Psoas muscle (tissue), 7 donors: ENCODE measurements at regions not wholly inside any gene's neighbourhood (a gene's known extent, or its start where the extent isn't known, plus 50 kb on each side); places are given as distances from the start of the nearest gene placed in this dataset.

Experiments used
- ATAC-seq, 4 donors: fragments of 200-7000 bp; cut with Tn5 transposase; one replicate each; pipeline ENCODE4 v1.9.1; 2020; ENCODE audit warnings: moderate library complexity in 3 of 4, mild to moderate bottlenecking in 2 of 4
- DNase-seq, 2 donors: peaks; one replicate each; pipeline ENCODE4 v3.0.0-alpha.2; 2020
- H3K27ac ChIP-seq: fragments of 200-600 bp; one replicate; pipeline ENCODE4 v1.8.0; 2022
- H3K27me3 ChIP-seq, 3 donors: fragments of 200-600 bp in 1 of 3; one replicate each; pipeline versions ENCODE4 v1.6.1 to v1.8.0; 2013 to 2022; ENCODE audit warnings: low read length in 2 of 3, mild to moderate bottlenecking in 2 of 3, moderate library complexity in 1 of 3; ENCODE audit not compliant: insufficient read depth in 3 of 3
- H3K36me3 ChIP-seq, 2 donors: fragments of 200-600 bp in 1 of 2; one replicate each; pipeline versions ENCODE4 v1.6.1 to v1.8.0; 2013 to 2022; ENCODE audit warnings: low read depth in 1 of 2, mild to moderate bottlenecking in 1 of 2, moderate library complexity in 1 of 2; ENCODE audit not compliant: insufficient read depth in 1 of 2
- H3K4me1 ChIP-seq: fragments of 200-600 bp; one replicate; pipeline ENCODE4 v1.8.0; 2022
- H3K4me3 ChIP-seq: fragments of 200-600 bp; one replicate; pipeline ENCODE4 v1.8.0; 2022; ENCODE audit warnings: mild to moderate bottlenecking
- H3K9me3 ChIP-seq: fragments of 200-600 bp; one replicate; pipeline ENCODE4 v1.8.0; 2022
- CTCF ChIP-seq: fragments of 200-600 bp; IDR thresholded peaks from one replicate; pipeline ENCODE4 v1.8.0; 2022; ENCODE audit warnings: antibody characterized with exemption
- WGBS, 3 donors: extraction: QIAGEN DNeasy Blood & Tissue Kit; methylation state at CpG; one replicate each; pipeline versions ENCODE4 v1.1.6 to v1.1.7; 2013; 5-methylcytosine and 5-hydroxymethylcytosine counted together
- intact Hi-C, 2 donors: fragments of 100-400 bp; cut with DNase I; formaldehyde crosslinking; loops; one replicate each; pipeline versions ENCODE4 v1.11.0 to v1.14.2; 2022
- donor health status: healthy with polysubstance abuse.
- donor health status: DM: no; HTN: no; CAD: no; lungs with moderate emphysema.
- donor health status: Bipolar disorder and iron deficiency.
- donor health status: healthy.
- donor health status: DM: yes; HTN: yes; CAD: no.
- donor health status: DM: no; HTN: no; CAD: no.
- donor health status: DM: yes; HTN: yes; CAD: no.

- H3K4me1 ChIP-seq, result no peaks in the 10 kb centered on the region
- H3K27ac ChIP-seq, result no peak overlapping the region
- DNase-seq, result no peak
- no peak overlapping the region for H3K4me3 ChIP-seq
- ATAC-seq, result peak in 2 of 4 donors; percentile 17 to 67
- H3K27me3 ChIP-seq, result no peaks in the 10 kb centered on the region
- H3K9me3 ChIP-seq, result no peaks in the 10 kb centered on the region
- H3K36me3 ChIP-seq, result no peaks in the 10 kb centered on the region
- intact Hi-C loops, result no loop called here
- no peak for TF ChIP-seq CTCF
- WGBS, 3 donors, result 52 to 57% (median 55%) methylated on average over 4 of the region's 4 CpGs
Measured at GRCh38 chr2:234422273-234422732, 74.6 kb downstream of the ARL4C start.

- Histone ChIP-seq H3K36me3 (no peaks in the 10 kb centered on the region), H3K9me3 (no peaks in the 10 kb centered on the region), H3K4me1 (no peaks in the 10 kb centered on the region), H3K27me3 (no peaks in the 10 kb centered on the region), H3K27ac (no peak overlapping the region), H3K4me3 (no peak overlapping the region)
- WGBS, 3 donors, result 51 to 72% (median 61%) methylated on average over 2 of the region's 2 CpGs
- no peak for TF ChIP-seq CTCF
- DNase-seq (no peak), ATAC-seq (no peak)
- intact Hi-C loops, result no loop called here
Measured at GRCh38 chr2:234420408-234420807, 76.5 kb downstream of the ARL4C start.

DNA sequence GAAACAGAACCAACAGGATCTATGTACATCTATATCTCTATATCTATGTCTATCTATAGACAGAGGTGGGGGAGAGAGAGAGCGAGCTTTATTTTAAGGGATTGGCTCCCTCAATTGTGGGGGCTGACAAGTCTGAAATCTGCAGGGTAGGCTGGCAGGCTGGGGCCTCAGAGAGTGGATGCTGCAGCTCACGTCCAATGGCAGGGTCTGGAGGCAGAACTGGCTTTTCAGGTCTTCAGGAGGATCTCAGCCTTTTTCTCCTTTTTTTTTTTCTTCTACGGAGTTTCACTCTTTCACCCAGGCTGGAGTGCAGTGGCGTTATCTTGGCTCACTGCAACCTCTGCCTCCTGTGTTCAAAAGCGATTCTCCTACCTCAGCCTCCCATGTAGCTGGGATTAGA, 77.2 kb downstream of the ARL4C start:
- 84 to 92% (median 90%) methylated on average over 5 of the region's 5 CpGs for WGBS, 3 donors
- no peaks in the 10 kb centered on the region for H3K4me1 ChIP-seq
- ATAC-seq, result no peak
- TF ChIP-seq CTCF, result no peak
- no peak overlapping the region for H3K4me3 ChIP-seq
- no peaks in the 10 kb centered on the region for H3K36me3 ChIP-seq
- intact Hi-C loops, result no loop called here
- H3K9me3 ChIP-seq, result no peaks in the 10 kb centered on the region
- no peak for DNase-seq
- H3K27me3 ChIP-seq, result no peaks in the 10 kb centered on the region
- H3K27ac ChIP-seq, result no peak overlapping the region

DNA sequence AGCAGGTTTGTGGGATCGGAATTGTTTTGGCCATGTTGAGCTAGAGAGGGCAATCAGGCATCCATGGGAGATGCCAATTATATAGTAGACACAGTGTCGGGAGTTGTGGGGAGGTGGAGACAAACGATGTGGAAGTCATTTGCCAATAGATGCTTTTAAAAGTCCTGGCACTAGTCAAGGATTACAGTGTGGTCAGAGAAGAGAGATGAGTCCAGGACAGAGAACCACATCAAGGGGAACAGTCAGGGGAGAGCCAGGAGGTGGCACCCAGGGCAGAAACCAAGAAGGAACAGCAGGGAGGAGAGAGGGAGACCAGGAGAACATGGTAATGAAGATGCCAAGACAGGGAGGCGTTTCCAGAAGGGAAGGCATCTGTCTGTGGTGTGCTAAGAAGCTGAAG, 81.2 kb downstream of the ARL4C start:
- no peak for ATAC-seq
- H3K9me3 ChIP-seq, result no peaks in the 10 kb centered on the region
- H3K4me3 ChIP-seq, result no peak overlapping the region
- intact Hi-C loops, result no loop called here
- DNase-seq, result no peak
- no peaks in the 10 kb centered on the region for H3K27me3 ChIP-seq
- H3K27ac ChIP-seq, result no peak overlapping the region
- 72 to 78% (median 77%) methylated on average over 4 of the region's 4 CpGs for WGBS, 3 donors
- no peak for TF ChIP-seq CTCF
- no peaks in the 10 kb centered on the region for H3K36me3 ChIP-seq
- H3K4me1 ChIP-seq, result no peaks in the 10 kb centered on the region

DNA sequence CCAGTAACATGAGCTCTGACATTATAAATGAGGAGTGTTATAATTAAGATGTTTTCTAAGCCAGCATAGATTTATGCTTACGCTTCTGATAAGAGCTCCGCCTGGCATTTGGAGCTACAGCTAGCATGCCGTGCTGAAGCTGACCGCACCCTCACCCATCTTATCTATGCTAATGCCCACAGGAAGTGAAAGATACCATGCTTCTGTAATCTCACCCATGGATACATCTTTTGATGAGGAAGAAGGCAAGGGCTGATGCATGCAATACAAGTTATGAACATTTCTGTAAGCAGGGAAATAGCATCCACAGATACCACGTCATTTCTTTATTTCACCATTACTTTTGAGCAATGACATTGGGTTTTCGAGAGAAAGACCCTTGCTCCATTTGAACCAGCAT, 82.3 kb downstream of the ARL4C start:
- Histone ChIP-seq H3K4me3 (no peak overlapping the region), H3K9me3 (no peaks in the 10 kb centered on the region), H3K27me3 (no peaks in the 10 kb centered on the region), H3K27ac (no peak overlapping the region), H3K4me1 (no peaks in the 10 kb centered on the region), H3K36me3 (no peaks in the 10 kb centered on the region)
- intact Hi-C loops, result no loop called here
- no peak for TF ChIP-seq CTCF
- 88 to 93% (median 93%) methylated on average over 6 of the region's 6 CpGs for WGBS, 3 donors
- no peak for ATAC-seq
- no peak for DNase-seq
